Tibial artery (tissue), 4 donors: ENCODE measurements at regions not wholly inside any gene's neighbourhood (a gene's known extent, or its start where the extent isn't known, plus 50 kb on each side); places are given as distances from the start of the nearest gene placed in this dataset.
"Not testable (repeated sequence)": the region's sequence is repeated elsewhere in the genome, so short reads cannot be mapped to it uniquely, and the experiment has no call there.

Experiments
- DNase-seq, 2 donors: peaks; one replicate each; pipeline ENCODE4 v3.0.0-alpha.2; 2019
- H3K27ac ChIP-seq, 2 donors: fragments of 200-600 bp; sonication (generic) in 1 of 2; 1 replicate in 1 of 2; 2 replicates in 1 of 2; pipeline ENCODE4 v1.5.1; 2018 to 2019; ENCODE audit warnings: mild to moderate bottlenecking in 1 of 2
- H3K27me3 ChIP-seq, 2 donors: fragments of 200-600 bp; sonication (generic) in 1 of 2; one replicate each; pipeline versions ENCODE4 v1.5.1 to v1.6.0; 2016 to 2019
- H3K36me3 ChIP-seq, 3 donors: fragments of 200-600 bp; sonication (generic) in 2 of 3; one replicate each; pipeline ENCODE4 v1.5.1; 2016 to 2019; ENCODE audit warnings: mild to moderate bottlenecking in 2 of 3
- H3K4me1 ChIP-seq, 4 donors: fragments of 200-600 bp; sonication (generic) in 2 of 4; 1 replicate in 3 of 4; 2 replicates in 1 of 4; pipeline ENCODE4 v1.5.1; 2016 to 2019
- H3K4me3 ChIP-seq, 2 donors: fragments of 200-600 bp; sonication (generic) in 1 of 2; 1 replicate in 1 of 2; 2 replicates in 1 of 2; pipeline ENCODE4 v1.5.1; 2018 to 2019; ENCODE audit warnings: mild to moderate bottlenecking in 2 of 2
- H3K9me3 ChIP-seq, 3 donors: fragments of 200-600 bp; sonication (generic) in 1 of 3; one replicate each; pipeline ENCODE4 v1.5.1; 2016 to 2019
- CTCF ChIP-seq, 2 experiments: fragments of 200-600 bp in 1 of 2; fragments of 450-650 bp in 1 of 2; IDR thresholded peaks; one replicate each; pipeline ENCODE4 v1.5.1; 2017 to 2019; ENCODE audit warnings: antibody characterized with exemption in 2 of 2, mild to moderate bottlenecking in 1 of 2, moderate library complexity in 1 of 2
- intact Hi-C: fragments of 100-400 bp; cut with DNase I; formaldehyde crosslinking; loops from one replicate; pipeline ENCODE4 v1.15.0; 2023; ENCODE audit warnings: low total_unique reads

- Histone ChIP-seq H3K36me3 (no peaks in the 10 kb centered on the region), H3K27ac (peak overlapping the region; percentile 8 to 51), H3K27me3 (no peaks in the 10 kb centered on the region), H3K9me3 (no peaks in the 10 kb centered on the region), H3K4me1 (peaks cover 0 to 48% (median 30%) of the 10 kb centered on the region in 4 donors), H3K4me3 (no peak overlapping the region)
- TF ChIP-seq CTCF (IDR thresholded peaks at IDR 0.05), result no peak
- intact Hi-C loops, result no loop called here
- no peak for DNase-seq
Observed at GRCh38 chr15:35696767-35697231, 150.8 kb upstream of the DPH6 start.

GRCh38 chr15:35697549-35698299, 151.8 kb upstream of the DPH6 start:
- Histone ChIP-seq H3K4me3 (no peak overlapping the region), H3K9me3 (no peaks in the 10 kb centered on the region), H3K27ac (peak overlapping the region; percentile 48 to 51), H3K27me3 (no peaks in the 10 kb centered on the region), H3K4me1 (peaks cover 0 to 43% (median 21%) of the 10 kb centered on the region in 4 donors), H3K36me3 (no peaks in the 10 kb centered on the region)
- no peak for TF ChIP-seq CTCF (IDR thresholded peaks at IDR 0.05)
- intact Hi-C loops, result no loop called here
- no peak for DNase-seq

- intact Hi-C loops, result no loop called here
- no peak for TF ChIP-seq CTCF (IDR thresholded peaks at IDR 0.05)
- Histone ChIP-seq H3K4me1 (peaks cover 0 to 43% (median 20%) of the 10 kb centered on the region in 4 donors), H3K4me3 (no peak overlapping the region), H3K9me3 (no peaks in the 10 kb centered on the region), H3K27me3 (no peaks in the 10 kb centered on the region), H3K27ac (peak overlapping the region; percentile 48 to 51), H3K36me3 (no peaks in the 10 kb centered on the region)
- DNase-seq, result no peak
Observed at GRCh38 chr15:35698331-35698730, 152.4 kb upstream of the DPH6 start.

- intact Hi-C loops, result no loop called here
- DNase-seq, result no peak
- H3K4me3 ChIP-seq, result no peak overlapping the region
- H3K9me3 ChIP-seq, result no peaks in the 10 kb centered on the region
- TF ChIP-seq CTCF (IDR thresholded peaks at IDR 0.05), result no peak
- H3K4me1 ChIP-seq, result peaks cover 0 to 36% (median 14%) of the 10 kb centered on the region in 4 donors
- H3K27ac ChIP-seq, result no peak overlapping the region
- H3K27me3 ChIP-seq, result no peaks in the 10 kb centered on the region
- H3K36me3 ChIP-seq, result no peaks in the 10 kb centered on the region
Observed at GRCh38 chr15:35698966-35699575, 153.1 kb upstream of the DPH6 start.

GRCh38 chr15:35700091-35700593, 154.2 kb upstream of the DPH6 start:
- intact Hi-C loops, H3K36me3 ChIP-seq, H3K27ac ChIP-seq, H3K4me3 ChIP-seq, H3K27me3 ChIP-seq, DNase-seq, H3K9me3 ChIP-seq: not testable (repeated sequence)
- peaks cover 0 to 36% (median 15%) of the 10 kb centered on the region in 4 donors for H3K4me1 ChIP-seq

- Histone ChIP-seq H3K27me3 (no peaks in the 10 kb centered on the region), H3K4me1 (peaks cover 0 to 47% (median 26%) of the 10 kb centered on the region in 4 donors), H3K36me3 (no peaks in the 10 kb centered on the region), H3K4me3 (no peak overlapping the region), H3K9me3 (no peaks in the 10 kb centered on the region), H3K27ac (no peak overlapping the region)
- no peak for DNase-seq
- intact Hi-C loops, result no loop called here
- TF ChIP-seq CTCF (IDR thresholded peaks at IDR 0.05), result no peak
Observed at GRCh38 chr15:35701402-35702046, 155.6 kb upstream of the DPH6 start.
